Peyer's patch (tissue), 4 donors: ENCODE measurements at regions not wholly inside any gene's neighbourhood (a gene's known extent, or its start where the extent isn't known, plus 50 kb on each side); places are given as distances from the start of the nearest gene placed in this dataset.
A peak's percentile ranks its signal among the peaks of the same experiment; 100 is the strongest.

Experiments
- DNase-seq, 3 donors: peaks; one replicate each; pipeline ENCODE4 v3.0.0-alpha.2; 2017 to 2019
- H3K27ac ChIP-seq, 4 donors: fragments of 200-600 bp; sonication (generic); one replicate each; pipeline ENCODE4 v1.5.1; 2016 to 2019
- H3K27me3 ChIP-seq, 2 donors: fragments of 200-600 bp; sonication (generic); one replicate each; pipeline ENCODE4 v1.5.1; 2019
- H3K36me3 ChIP-seq, 3 donors: fragments of 200-600 bp; sonication (generic); one replicate each; pipeline ENCODE4 v1.5.1; 2016 to 2019
- H3K4me1 ChIP-seq, 4 donors: fragments of 200-600 bp; sonication (generic); one replicate each; pipeline ENCODE4 v1.5.1; 2016 to 2019
- H3K4me3 ChIP-seq, 4 donors: fragments of 200-600 bp; sonication (generic); 1 replicate in 3 of 4; 2 replicates in 1 of 4; pipeline ENCODE4 v1.5.1; 2016 to 2019; ENCODE audit warnings: mild to moderate bottlenecking in 1 of 4
- H3K9me3 ChIP-seq, 4 donors: fragments of 200-600 bp; sonication (generic); one replicate each; pipeline ENCODE4 v1.5.1; 2016 to 2019; ENCODE audit warnings: mild to moderate bottlenecking in 1 of 4
- POLR2A ChIP-seq, 2 donors: fragments of 450-650 bp; IDR thresholded peaks; one replicate each; pipeline ENCODE4 v1.5.1; 2017; ENCODE audit warnings: antibody characterized with exemption in 2 of 2, mild to moderate bottlenecking in 2 of 2, moderate library complexity in 2 of 2
- TF ChIP-seq, protein P1 (sequence below), 6 experiments: fragments of 450-650 bp in 4 of 6; fragments of 200-600 bp in 2 of 6; sonication (generic) in 1 of 6; IDR thresholded peaks; one replicate each; pipeline ENCODE4 v1.5.1; 2017 to 2019; ENCODE audit warnings: antibody characterized with exemption in 6 of 6, mild to moderate bottlenecking in 3 of 6, moderate library complexity in 1 of 6

DNA sequence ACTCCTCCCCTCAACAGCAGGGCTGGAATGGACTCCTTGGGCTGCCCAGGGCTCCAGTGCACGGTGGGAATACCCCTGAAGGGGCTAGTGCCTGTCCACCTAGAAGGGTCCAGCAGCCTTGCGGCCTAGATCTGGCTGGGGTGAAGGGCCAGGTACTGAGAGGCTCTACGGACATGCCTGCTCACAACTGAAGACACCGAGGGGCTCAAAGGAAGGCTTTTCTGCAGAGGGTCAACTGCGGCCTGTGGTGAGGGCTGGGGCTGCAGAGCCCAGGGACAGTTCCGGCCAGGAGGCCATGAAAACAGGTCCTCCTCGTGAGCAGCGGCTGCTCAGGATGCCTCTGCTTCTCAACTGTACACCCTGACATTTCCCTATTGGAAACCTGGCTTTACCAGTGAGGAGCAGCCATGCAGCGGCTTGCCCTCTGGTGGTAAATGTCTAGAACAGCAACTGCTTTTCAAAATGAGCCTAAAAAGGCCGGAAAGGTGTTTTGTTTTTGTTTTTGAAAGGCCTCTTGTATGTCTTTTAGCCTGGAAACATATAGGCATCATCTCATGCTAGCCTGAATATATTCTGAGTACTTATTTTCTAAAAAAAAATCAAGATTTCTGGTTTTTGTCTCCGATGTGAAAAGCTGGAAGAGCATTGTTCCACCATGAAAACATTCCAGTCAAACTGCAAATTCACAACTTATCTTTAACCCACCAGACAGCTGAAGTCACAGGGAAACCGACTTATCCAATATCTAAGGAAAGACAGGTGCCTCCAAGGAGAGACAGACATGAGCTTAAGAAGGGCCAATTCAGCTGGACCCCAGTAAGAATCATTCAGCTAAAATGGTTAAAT lies 163.4 kb downstream of the KLF13 start:
- DNase-seq, result peak in 2 of 3 donors; percentile 39 to 67
- TF ChIP-seq, protein P1, sequence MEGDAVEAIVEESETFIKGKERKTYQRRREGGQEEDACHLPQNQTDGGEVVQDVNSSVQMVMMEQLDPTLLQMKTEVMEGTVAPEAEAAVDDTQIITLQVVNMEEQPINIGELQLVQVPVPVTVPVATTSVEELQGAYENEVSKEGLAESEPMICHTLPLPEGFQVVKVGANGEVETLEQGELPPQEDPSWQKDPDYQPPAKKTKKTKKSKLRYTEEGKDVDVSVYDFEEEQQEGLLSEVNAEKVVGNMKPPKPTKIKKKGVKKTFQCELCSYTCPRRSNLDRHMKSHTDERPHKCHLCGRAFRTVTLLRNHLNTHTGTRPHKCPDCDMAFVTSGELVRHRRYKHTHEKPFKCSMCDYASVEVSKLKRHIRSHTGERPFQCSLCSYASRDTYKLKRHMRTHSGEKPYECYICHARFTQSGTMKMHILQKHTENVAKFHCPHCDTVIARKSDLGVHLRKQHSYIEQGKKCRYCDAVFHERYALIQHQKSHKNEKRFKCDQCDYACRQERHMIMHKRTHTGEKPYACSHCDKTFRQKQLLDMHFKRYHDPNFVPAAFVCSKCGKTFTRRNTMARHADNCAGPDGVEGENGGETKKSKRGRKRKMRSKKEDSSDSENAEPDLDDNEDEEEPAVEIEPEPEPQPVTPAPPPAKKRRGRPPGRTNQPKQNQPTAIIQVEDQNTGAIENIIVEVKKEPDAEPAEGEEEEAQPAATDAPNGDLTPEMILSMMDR (IDR thresholded peaks at IDR 0.05), result peak; percentile 83 to 95 (median 91)
- TF ChIP-seq POLR2A (IDR thresholded peaks at IDR 0.05), result no peak
- Histone ChIP-seq H3K4me3 (no peak overlapping the region), H3K4me1 (peaks cover 0 to 25% (median 7%) of the 10 kb centered on the region in 4 donors), H3K27ac (peak overlapping the region in 1 of 4 donors; percentile 64), H3K27me3 (no peaks in the 10 kb centered on the region), H3K36me3 (no peaks in the 10 kb centered on the region), H3K9me3 (peaks cover 0 to 4% (median 0%) of the 10 kb centered on the region in 4 donors)

DNA sequence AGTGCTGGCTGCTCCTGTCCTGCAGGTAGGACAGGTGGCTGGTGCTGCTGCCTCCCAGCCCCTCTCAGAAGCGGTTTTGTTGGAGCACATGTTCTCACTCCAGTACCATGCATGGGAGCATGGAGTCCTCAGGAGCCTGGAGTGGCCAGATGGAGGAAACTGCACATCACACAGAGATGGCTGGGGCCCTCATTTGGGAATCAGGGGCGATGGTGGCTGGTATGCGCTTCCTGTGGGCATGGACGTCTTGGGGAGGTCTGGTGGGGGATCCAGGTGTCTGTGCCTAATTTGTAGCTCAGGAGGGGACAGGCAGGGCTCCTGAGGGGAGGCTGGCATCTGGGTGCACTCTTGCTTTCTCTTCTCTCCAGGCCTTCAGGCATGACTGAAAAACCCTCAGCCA lies 168.2 kb downstream of the KLF13 start:
- Histone ChIP-seq H3K27ac (no peak overlapping the region), H3K9me3 (peaks cover 0 to 4% (median 0%) of the 10 kb centered on the region in 4 donors), H3K4me1 (peaks cover 0 to 9% (median 0%) of the 10 kb centered on the region in 4 donors), H3K27me3 (no peaks in the 10 kb centered on the region), H3K36me3 (no peaks in the 10 kb centered on the region), H3K4me3 (no peak overlapping the region)
- DNase-seq, result no peak
- TF ChIP-seq, protein P1 (IDR thresholded peaks at IDR 0.05), result no peak
- no peak for TF ChIP-seq POLR2A (IDR thresholded peaks at IDR 0.05)

DNA sequence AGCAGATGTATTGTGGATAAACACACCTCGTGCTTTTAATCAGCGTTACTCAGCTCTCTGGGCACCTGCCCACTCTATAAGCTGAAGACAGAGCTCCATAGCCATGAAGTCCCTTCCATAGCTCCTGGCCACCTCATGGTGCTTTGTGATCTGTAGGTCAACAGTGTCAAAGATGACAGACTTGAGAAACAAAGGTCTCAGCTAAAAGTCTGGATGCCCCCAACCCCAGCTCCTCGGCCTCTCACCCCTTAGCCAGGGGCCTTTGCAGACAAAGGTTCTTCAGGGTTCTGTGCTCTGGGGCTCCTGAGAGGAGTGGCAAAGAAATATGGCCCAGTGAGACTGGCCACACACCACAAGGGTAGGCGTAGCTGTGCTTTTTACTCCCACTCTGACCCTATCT lies 168.6 kb downstream of the KLF13 start:
- H3K4me3 ChIP-seq, result no peak overlapping the region
- H3K4me1 ChIP-seq, result peaks cover 0 to 7% (median 0%) of the 10 kb centered on the region in 4 donors
- no peaks in the 10 kb centered on the region for H3K36me3 ChIP-seq
- no peak overlapping the region for H3K27ac ChIP-seq
- no peaks in the 10 kb centered on the region for H3K27me3 ChIP-seq
- no peak for DNase-seq
- peaks cover 0 to 4% (median 0%) of the 10 kb centered on the region in 4 donors for H3K9me3 ChIP-seq
- TF ChIP-seq, protein P1 (IDR thresholded peaks at IDR 0.05), result no peak
- TF ChIP-seq POLR2A (IDR thresholded peaks at IDR 0.05), result no peak

DNA sequence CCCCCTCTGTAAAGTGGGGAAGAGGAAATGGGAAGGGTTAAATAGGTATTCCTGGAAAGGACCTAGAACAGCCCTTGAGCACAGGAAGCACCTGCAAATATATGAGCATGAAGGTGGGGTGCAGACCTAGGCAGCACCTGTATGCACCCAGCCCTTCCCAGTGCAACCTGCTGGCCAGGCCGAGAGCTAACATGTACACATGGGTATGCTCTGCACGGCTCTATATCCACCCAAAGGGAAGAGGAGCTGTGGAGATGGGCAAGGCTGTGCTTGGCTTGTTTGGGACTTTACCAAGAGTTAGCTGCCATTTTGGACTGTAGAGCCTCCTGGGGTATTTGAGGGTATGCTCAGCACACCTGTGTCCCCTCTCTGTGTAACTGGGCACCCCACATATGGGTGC lies 171.2 kb downstream of the KLF13 start:
- Histone ChIP-seq H3K36me3 (no peaks in the 10 kb centered on the region), H3K4me3 (no peak overlapping the region), H3K9me3 (no peaks in the 10 kb centered on the region), H3K4me1 (peaks cover 0 to 7% (median 0%) of the 10 kb centered on the region in 4 donors), H3K27me3 (no peaks in the 10 kb centered on the region), H3K27ac (no peak overlapping the region)
- TF ChIP-seq POLR2A (IDR thresholded peaks at IDR 0.05), result no peak
- TF ChIP-seq, protein P1 (IDR thresholded peaks at IDR 0.05), result no peak
- no peak for DNase-seq

DNA sequence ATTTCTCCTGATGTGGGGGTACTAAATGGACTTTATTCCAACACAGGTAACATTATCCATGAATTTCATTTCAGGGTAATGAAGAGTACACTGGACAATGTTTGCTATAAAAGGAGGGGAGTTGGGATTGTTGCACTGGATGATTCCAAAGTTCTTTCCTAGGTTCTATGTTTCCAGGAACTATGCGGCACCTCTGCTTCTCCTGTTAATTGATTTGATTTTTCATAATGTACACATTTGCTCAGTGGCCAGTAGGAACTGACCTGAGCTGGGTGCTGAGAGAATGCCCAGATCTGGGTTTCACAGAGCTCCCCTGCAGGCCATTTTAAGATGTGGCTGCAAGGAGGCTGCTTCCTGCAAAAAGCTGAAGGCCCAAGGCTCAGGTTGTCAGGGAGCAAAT lies 171.7 kb downstream of the KLF13 start:
- H3K9me3 ChIP-seq, result no peaks in the 10 kb centered on the region
- H3K27me3 ChIP-seq, result no peaks in the 10 kb centered on the region
- TF ChIP-seq POLR2A (IDR thresholded peaks at IDR 0.05), result no peak
- TF ChIP-seq, protein P1 (IDR thresholded peaks at IDR 0.05), result peak in 2 of 6 experiments; percentile 9 to 10
- DNase-seq, result no peak
- no peak overlapping the region for H3K4me3 ChIP-seq
- H3K4me1 ChIP-seq, result peaks cover 0 to 7% (median 0%) of the 10 kb centered on the region in 4 donors
- H3K27ac ChIP-seq, result no peak overlapping the region
- H3K36me3 ChIP-seq, result no peaks in the 10 kb centered on the region
